Effector memory CD8-positive, alpha-beta T cell (primary cell): ENCODE measurements at regions not wholly inside any gene's neighbourhood (a gene's known extent, or its start where the extent isn't known, plus 50 kb on each side); places are given as distances from the start of the nearest gene placed in this dataset.
"Not testable (repeated sequence)": the region's sequence is repeated elsewhere in the genome, so short reads cannot be mapped to it uniquely, and the experiment has no call there.

Experiments used
- ATAC-seq: fragments of 150-1000 bp; cut with Tn5 transposase; replicated peaks from 2 replicates; pipeline ENCODE4 v1.10.0; 2021; ENCODE audit warnings: mild to moderate bottlenecking, moderate library complexity
- DNase-seq, 3 experiments: peaks; one replicate each; pipeline ENCODE4 v3.0.0; 2021
- H3K27ac Mint-ChIP-seq, 2 donors: one replicate each; pipeline ENCODE4 v1.8.0; 2022; ENCODE audit warnings: mild to moderate bottlenecking in 2 of 2, mixed read lengths in 2 of 2, moderate library complexity in 2 of 2
- H3K27me3 Mint-ChIP-seq, 2 donors: one replicate each; pipeline ENCODE4 v1.8.0; 2022; ENCODE audit warnings: mixed read lengths in 2 of 2
- H3K36me3 Mint-ChIP-seq: one replicate; pipeline ENCODE4 v1.8.0; 2022; ENCODE audit warnings: mild to moderate bottlenecking, moderate library complexity, mixed read lengths; ENCODE audit not compliant: insufficient read depth
- H3K4me1 Mint-ChIP-seq, 2 donors: one replicate each; pipeline ENCODE4 v1.8.0; 2022; ENCODE audit warnings: low read depth in 2 of 2, mixed read lengths in 2 of 2
- H3K4me3 Mint-ChIP-seq, 2 donors: one replicate each; pipeline ENCODE4 v1.8.0; 2022; ENCODE audit warnings: mild to moderate bottlenecking in 2 of 2, mixed read lengths in 2 of 2, moderate library complexity in 2 of 2
- H3K9me3 Mint-ChIP-seq, 2 donors: one replicate each; pipeline ENCODE4 v1.8.0; 2022; ENCODE audit warnings: mixed read lengths in 2 of 2

DNA sequence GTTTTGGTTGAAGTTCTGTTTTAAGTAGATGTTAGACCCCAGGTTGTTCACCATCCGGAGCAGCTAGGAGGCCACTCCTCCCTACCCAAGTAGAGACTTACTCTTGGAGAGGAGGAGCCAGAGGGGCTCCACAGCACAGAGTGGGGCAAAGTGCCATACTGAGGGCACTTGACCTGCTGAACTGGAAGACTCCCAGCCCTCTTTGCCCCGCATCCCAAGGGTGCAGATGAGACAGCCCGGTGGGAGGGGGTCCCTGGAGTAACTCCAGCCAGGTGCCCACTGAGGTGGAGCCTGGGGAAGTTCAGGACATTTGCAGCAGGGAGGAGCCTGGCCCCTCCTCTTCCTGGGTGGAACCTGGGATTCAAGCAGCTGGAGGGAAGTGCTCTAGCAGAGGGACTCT lies 102.1 kb upstream of the GPR6 start:
- H3K4me3 Mint-ChIP-seq: no peak overlapping the region
- H3K36me3 Mint-ChIP-seq: no peaks in the 10 kb centered on the region
- no peak for ATAC-seq
- peaks cover 47 to 54% of the 10 kb centered on the region in 2 donors for H3K27me3 Mint-ChIP-seq
- H3K27ac Mint-ChIP-seq: no peak overlapping the region
- no peaks in the 10 kb centered on the region for H3K4me1 Mint-ChIP-seq
- H3K9me3 Mint-ChIP-seq: no peaks in the 10 kb centered on the region
- DNase-seq: no peak

DNA sequence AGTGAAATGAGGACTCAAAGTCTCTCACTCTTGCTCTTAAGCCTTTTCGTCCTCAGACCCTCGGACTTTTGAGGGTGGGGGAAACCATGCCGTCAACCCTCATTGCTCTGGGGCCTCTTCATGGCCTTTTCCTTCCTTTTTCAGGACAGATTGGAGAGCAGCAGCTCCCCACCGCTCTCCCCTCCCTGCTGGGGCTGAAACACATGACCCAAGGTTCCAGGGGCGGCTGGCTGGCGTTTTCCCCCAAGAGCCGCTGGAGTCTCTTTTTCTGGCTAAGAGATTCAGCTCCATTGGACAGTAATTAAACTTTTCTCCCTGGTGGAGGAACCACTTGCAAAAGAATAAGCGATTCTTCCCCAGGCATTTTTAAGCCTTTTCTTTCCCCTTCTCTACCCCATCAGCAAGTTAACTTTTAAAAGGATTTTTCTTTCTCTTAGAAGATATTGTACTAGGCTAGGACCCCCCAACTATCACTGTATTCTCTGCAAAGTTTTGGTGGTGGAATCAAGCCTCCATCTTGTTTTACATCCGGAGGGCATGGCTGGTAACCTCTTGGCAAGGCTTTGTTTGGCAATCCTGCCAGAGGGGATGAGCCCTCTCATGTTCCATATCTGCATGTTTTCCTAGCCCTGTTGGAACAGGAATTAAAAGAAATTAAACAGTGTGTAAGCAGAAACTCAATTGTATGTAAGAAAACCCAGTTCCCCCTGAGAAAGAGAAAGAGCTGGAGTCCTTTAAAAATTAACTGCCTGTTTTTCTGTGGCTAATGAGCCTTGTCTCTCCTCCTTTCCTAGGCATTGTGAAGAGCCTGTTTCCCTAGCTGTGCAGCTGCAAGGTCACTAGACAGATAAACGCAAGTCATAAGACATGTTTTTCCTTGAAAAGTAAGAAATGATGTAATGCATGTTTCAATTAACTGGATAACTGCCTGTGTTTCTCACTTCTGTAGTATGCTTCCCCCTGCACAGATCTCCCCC lies 100.8 kb upstream of the GPR6 start:
- Mint-ChIP-seq H3K36me3 (no peaks in the 10 kb centered on the region), H3K4me3 (no peak overlapping the region), H3K27ac (no peak overlapping the region), H3K9me3 (no peaks in the 10 kb centered on the region), H3K4me1 (no peaks in the 10 kb centered on the region), H3K27me3 (peaks cover 40 to 46% of the 10 kb centered on the region in 2 donors)
- DNase-seq (no peak), ATAC-seq (no peak)

DNA sequence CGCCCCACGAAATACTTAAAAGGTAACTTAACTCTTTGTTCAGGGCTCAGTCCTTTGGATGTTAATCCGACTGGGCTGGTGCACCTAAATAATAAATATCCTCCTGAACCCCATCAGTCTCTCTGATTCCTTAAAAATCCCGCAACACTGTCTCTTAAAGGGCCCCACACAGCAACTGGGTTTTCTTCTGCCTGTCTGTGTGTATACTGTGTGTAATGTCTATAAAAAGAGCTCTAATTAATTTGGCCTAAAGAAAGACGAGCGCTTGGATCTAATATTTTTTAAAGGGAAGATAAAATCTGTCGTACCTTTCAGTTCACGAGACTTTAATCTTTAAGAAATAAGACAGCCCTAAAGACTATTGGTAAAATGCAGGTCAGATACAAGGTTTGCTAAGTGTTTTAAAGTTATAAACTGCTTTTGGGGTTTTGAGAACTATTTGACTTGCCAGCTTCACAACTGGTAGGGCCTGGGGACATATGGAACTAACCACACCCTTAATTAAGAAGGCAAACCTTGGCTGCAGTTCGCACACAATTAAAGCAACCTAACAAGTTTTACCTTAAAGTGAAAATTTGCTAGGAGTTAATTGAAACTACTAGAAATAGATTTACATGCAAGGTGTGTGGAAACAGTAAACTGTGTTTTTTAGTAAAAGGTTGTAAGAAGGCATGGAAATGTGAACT lies 100.0 kb upstream of the GPR6 start:
- H3K9me3 Mint-ChIP-seq, H3K36me3 Mint-ChIP-seq, ATAC-seq, H3K4me3 Mint-ChIP-seq, H3K27ac Mint-ChIP-seq, H3K4me1 Mint-ChIP-seq, DNase-seq: not testable (repeated sequence)
- peaks cover 37 to 40% of the 10 kb centered on the region in 2 donors for H3K27me3 Mint-ChIP-seq

DNA sequence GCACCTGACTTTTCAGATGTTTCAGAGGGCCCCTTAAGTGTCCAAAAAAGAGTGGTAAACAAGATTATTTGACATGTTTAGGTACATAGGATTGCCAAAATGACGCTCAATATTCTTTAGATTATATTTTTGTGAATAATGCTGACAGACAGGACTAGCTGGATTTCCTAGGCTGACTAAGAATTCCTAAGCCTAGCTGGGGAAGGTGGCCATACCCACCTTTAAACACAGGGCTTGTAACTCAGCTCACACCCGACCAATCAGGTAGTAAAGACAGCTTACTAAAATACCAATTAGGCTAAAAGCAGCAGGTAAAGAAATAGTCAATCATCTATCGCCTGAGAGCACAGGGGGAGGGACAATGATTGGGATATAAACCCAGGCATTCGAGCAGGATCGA lies 99.0 kb upstream of the GPR6 start:
- peaks cover 32 to 38% of the 10 kb centered on the region in 2 donors for H3K27me3 Mint-ChIP-seq
- not testable (repeated sequence) for DNase-seq, H3K36me3 Mint-ChIP-seq, H3K4me1 Mint-ChIP-seq, H3K4me3 Mint-ChIP-seq, H3K27ac Mint-ChIP-seq, ATAC-seq, H3K9me3 Mint-ChIP-seq

DNA sequence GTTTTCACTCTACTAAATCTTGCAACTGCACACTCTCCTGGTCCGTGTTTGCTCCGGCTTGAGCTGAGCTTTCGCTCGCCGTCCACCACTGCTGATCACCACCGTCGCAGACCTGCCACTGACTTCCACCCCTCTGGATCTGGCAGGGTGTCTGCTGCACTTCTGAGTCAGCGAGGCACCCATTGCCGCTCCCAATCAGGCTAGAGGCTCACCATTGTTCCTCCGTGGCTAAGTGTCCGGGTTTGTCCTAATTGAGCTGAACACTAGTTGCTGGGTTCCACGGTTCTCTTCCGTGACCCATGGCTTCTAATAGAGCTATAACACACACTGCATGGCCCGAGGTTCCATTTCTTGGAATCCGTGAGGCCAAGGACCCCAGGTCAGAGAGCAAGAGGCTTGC lies 98.6 kb upstream of the GPR6 start:
- no peak for ATAC-seq
- H3K36me3 Mint-ChIP-seq: no peaks in the 10 kb centered on the region
- no peak overlapping the region for H3K4me3 Mint-ChIP-seq
- DNase-seq: no peak
- H3K27ac Mint-ChIP-seq: no peak overlapping the region
- H3K9me3 Mint-ChIP-seq: no peaks in the 10 kb centered on the region
- H3K4me1 Mint-ChIP-seq: no peaks in the 10 kb centered on the region
- peaks cover 32 to 34% of the 10 kb centered on the region in 2 donors for H3K27me3 Mint-ChIP-seq

DNA sequence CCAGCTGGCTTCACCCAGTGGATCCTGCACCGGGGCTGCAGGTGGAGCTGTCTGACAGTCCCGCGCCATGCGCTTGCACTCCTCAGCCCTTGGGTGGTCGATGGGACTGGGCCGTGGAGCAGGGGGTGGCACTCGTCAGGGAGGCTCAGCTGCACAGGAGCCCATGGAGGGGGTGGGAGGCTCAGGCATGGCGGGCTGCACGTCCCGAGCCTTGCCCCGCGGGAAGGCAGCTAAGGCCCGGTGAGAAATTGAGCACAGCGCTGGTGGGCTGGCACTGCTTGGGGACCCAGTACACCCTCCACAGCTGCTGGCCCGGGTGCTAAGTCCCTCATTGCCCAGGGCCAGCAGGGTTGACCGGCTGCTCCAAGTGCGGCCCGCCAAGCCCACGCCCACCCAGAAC lies 97.0 kb upstream of the GPR6 start:
- not testable (repeated sequence) for H3K4me3 Mint-ChIP-seq, DNase-seq, H3K36me3 Mint-ChIP-seq, ATAC-seq, H3K4me1 Mint-ChIP-seq, H3K9me3 Mint-ChIP-seq, H3K27ac Mint-ChIP-seq
- peaks cover 21 to 32% of the 10 kb centered on the region in 2 donors for H3K27me3 Mint-ChIP-seq

DNA sequence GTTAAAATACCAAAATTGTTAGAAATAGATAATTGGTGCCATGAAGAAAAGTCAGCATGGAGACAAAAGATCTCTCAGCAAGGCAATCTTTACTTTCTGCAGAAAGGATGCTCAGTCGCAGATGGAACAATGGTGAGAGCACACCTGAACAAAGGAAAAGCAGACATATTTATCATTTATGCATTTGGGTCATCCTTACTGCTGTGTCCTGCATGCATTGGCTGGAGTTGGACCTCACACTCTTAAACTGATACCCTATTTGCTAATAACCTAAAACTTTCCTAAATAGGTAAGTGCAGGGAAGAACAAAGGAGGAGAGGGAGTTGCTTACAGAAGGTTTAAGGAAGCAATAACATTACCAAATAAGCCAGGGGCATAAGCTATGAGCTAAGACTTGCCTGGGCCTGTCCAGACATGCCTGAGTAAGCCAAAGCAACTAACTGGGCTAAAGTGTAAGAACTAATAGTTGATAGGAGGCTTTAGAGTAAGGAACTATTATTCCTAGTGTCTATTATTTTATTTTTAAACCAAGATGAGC lies 96.1 kb upstream of the GPR6 start:
- not testable (repeated sequence) for DNase-seq, H3K36me3 Mint-ChIP-seq, H3K27ac Mint-ChIP-seq, H3K9me3 Mint-ChIP-seq, ATAC-seq, H3K4me1 Mint-ChIP-seq, H3K4me3 Mint-ChIP-seq
- peaks cover 30 to 40% of the 10 kb centered on the region in 2 donors for H3K27me3 Mint-ChIP-seq

DNA sequence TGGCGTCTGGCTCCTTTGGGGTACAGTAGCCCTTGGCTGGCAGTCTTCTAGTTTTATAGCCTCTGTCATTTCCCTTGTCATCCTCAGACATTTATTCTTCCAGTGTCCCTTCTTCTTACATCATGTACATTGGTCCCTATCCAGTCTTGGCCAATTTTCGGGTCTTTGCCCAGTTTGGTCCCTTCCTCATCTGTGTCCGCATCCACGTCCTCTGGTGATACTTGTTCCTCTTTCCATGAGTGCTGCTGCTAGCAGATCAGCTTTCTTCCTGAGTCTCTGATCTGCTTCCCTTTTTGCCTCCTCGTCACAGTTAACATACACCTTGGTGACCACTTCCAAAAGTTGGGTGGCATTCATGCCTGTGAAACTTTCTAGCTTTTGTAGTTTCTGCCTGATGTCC lies 86.2 kb upstream of the GPR6 start:
- H3K4me3 Mint-ChIP-seq: no peak overlapping the region
- no peaks in the 10 kb centered on the region for H3K36me3 Mint-ChIP-seq
- no peaks in the 10 kb centered on the region for H3K9me3 Mint-ChIP-seq
- no peak overlapping the region for H3K27ac Mint-ChIP-seq
- peaks cover 37 to 60% of the 10 kb centered on the region in 2 donors for H3K27me3 Mint-ChIP-seq
- ATAC-seq: no peak
- no peak for DNase-seq
- no peaks in the 10 kb centered on the region for H3K4me1 Mint-ChIP-seq

DNA sequence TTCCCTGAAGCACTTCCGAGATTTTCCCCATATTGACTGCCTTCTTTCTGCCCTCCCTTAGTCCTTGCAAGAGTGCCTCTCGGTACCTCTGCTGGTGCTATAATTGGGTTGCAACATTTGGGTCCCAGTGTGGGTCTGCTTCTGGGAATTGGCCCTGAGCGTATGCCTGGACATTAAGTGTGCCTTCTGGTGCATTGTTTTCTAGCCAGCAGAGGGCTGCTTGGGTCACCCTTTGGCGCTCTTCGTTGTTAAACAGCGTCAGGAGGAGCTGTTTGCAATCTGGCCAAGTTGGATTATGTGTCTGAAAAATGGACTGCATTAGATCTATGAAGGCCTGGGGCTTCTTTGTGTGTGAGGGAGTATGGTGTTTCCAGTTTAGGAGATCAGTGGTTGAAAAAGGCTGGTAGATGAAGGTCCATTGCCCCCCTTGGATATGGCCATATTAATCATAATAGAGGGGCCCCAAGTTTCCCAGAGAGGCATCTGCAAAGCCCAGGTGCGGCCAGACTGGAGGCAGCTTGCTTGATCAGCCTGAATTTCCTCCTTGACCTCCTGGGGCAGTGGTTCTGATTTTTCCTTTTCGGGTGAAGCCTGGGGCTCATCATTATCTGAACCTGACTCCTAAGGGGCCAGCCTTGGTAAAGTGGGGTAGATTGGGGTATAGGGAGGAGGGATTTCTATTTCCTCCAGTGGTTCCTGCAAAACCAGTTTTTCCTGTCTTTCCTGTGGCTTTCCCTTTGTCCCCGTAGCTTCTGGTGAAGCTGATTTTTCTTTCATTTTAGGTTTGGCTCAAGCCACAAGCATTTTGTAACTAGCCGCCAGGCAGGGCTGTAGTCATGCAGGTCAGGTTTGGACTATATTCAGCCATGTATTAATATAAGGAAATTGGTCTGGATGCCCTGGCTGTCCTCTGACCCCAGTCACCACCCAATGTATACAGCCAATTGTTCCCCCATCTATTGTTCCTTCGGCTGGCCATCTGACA lies 85.4 kb upstream of the GPR6 start:
- DNase-seq (no peak), ATAC-seq (no peak)
- peaks cover 33 to 60% of the 10 kb centered on the region in 2 donors for H3K27me3 Mint-ChIP-seq
- no peak overlapping the region for H3K27ac Mint-ChIP-seq
- H3K4me1 Mint-ChIP-seq: no peaks in the 10 kb centered on the region
- no peak overlapping the region for H3K4me3 Mint-ChIP-seq
- H3K36me3 Mint-ChIP-seq: no peaks in the 10 kb centered on the region
- H3K9me3 Mint-ChIP-seq: no peaks in the 10 kb centered on the region

DNA sequence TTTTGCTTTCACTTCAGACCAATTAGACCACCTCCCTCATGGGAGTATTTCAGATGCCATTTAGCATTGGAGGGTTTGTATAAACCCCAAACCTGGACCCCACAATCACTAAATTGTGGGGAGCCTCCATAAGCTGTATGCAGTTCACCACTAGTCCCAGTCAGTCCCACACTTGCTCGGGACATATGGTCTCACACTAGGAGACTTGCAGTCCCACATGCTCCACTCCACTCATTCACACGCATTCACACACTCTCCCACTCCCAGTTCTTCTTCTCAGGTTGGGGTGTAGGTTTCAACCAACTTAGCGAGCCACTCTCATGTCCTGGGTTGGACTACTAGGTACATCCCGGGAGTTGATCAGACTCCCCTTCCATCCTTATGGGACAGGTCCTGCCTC lies 84.5 kb upstream of the GPR6 start:
- ATAC-seq: no peak
- Mint-ChIP-seq H3K27ac (no peak overlapping the region), H3K4me1 (no peaks in the 10 kb centered on the region)

DNA sequence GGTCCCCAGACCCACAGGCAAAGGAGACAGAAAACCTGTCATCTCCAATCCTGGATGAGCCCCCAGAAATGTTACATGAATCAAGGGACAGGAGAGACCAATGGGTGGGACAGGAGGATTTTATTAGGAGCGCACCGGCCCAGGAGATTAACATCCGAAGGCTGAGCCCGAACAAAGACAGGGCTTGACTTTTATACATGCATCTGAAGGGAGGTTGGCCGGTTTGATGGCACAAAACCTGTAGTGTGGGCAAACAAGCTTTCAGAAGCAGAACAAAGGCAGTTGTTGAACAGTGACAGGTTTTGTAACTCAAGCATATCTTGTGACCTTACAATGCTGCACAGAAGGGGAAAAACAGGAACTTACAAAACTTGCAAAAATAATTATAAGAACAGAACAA lies 83.9 kb upstream of the GPR6 start:
- H3K36me3 Mint-ChIP-seq: no peaks in the 10 kb centered on the region
- H3K4me1 Mint-ChIP-seq: no peaks in the 10 kb centered on the region
- DNase-seq (no peak), ATAC-seq (no peak)
- no peak overlapping the region for H3K27ac Mint-ChIP-seq
- H3K4me3 Mint-ChIP-seq: no peak overlapping the region
- H3K9me3 Mint-ChIP-seq: no peaks in the 10 kb centered on the region
- peaks cover 29 to 56% of the 10 kb centered on the region in 2 donors for H3K27me3 Mint-ChIP-seq

More for the DNA sequence above, 84.5 kb upstream of the GPR6 start:
- DNase-seq: no peak
- no peaks in the 10 kb centered on the region for H3K36me3 Mint-ChIP-seq
- H3K9me3 Mint-ChIP-seq: no peaks in the 10 kb centered on the region
- H3K27me3 Mint-ChIP-seq: peaks cover 32 to 60% of the 10 kb centered on the region in 2 donors
- H3K4me3 Mint-ChIP-seq: no peak overlapping the region

DNA sequence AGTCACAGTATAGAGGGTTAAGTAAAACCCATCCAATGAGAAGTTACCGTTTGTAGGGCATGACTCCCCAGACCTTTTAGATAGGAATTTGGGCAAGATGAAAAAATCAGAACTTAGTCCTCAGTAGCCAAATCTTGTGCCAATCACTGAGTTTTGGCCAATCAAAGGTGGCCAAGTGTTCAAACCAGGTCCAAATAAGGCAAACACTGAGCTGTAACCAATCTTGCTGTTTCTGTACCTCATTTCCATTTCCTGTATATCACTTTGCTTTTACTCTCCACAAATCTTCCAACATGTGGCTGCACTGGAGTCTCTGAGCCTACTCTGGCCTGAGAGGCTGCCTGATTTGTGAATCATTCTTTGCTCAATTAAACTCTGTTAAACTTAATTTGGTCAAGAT lies 81.8 kb upstream of the GPR6 start:
- DNase-seq (no peak), ATAC-seq (no peak)
- no peak overlapping the region for H3K27ac Mint-ChIP-seq
- no peak overlapping the region for H3K4me3 Mint-ChIP-seq
- H3K36me3 Mint-ChIP-seq: no peaks in the 10 kb centered on the region
- no peaks in the 10 kb centered on the region for H3K9me3 Mint-ChIP-seq
- peaks cover 32 to 61% of the 10 kb centered on the region in 2 donors for H3K27me3 Mint-ChIP-seq
- H3K4me1 Mint-ChIP-seq: no peaks in the 10 kb centered on the region

DNA sequence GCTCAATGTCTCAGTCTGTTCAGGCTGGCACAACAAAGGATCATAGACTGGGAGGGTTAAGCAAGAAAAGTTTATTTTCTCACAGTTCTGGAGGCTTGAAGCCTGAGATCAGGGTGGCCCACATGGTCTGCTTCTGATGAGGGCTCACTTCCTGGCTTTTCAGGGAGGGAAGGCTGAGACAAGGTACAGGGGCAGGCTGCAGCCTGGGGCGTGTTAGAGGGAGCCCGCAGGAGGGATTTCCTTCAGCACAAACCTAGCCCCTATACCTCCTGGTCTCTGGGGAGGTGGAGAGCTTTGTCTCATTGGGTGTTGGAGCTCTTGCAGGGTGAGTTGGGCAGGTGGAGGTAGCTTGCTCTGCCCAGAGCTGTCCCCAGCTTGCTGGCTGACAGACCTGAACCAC lies 81.1 kb upstream of the GPR6 start:
- Mint-ChIP-seq H3K36me3 (no peaks in the 10 kb centered on the region), H3K4me1 (no peaks in the 10 kb centered on the region), H3K27ac (no peak overlapping the region), H3K27me3 (peaks cover 35 to 61% of the 10 kb centered on the region in 2 donors), H3K4me3 (no peak overlapping the region), H3K9me3 (no peaks in the 10 kb centered on the region)
- ATAC-seq (no peak), DNase-seq (no peak)
